ENCODE measurements at regions not wholly inside any gene's neighbourhood (a gene's known extent, or its start where the extent isn't known, plus 50 kb on each side); places are given as distances from the start of the nearest gene placed in this dataset.
"Not testable (repeated sequence)": the region's sequence is repeated elsewhere in the genome, so short reads cannot be mapped to it uniquely, and the experiment has no call there.

GRCh38 chr2:8509621-8510020 lies 172.2 kb upstream of the ID2 start:
- ChIA-PET POLR2A (ENCODE audit: low non-redundant PET) (no interaction called here), CTCF (no interaction called here)
- H3K27ac ChIP-seq (ENCODE audit: low read depth, low read length, poor library complexity, severe bottlenecking): no peak overlapping the region
- no peaks in the 10 kb centered on the region for H3K4me1 ChIP-seq (ENCODE audit: insufficient read depth, low read length, poor library complexity, severe bottlenecking)
- no peaks in the 10 kb centered on the region for H3K27me3 ChIP-seq (replicated peaks; ENCODE audit: insufficient read depth, low read depth, low read length, poor library complexity)
- no peak for DNase-seq (ENCODE audit: low spot score)
- H3K36me3 ChIP-seq (ENCODE audit: insufficient read depth, low read length, poor library complexity, severe bottlenecking): no peaks in the 10 kb centered on the region
- TF ChIP-seq CTCF (conservative IDR thresholded peaks at IDR 0.05; ENCODE audit: low read depth, low read length): no peak
- no peak for TF ChIP-seq EZH2 (IDR thresholded peaks at IDR 0.05; ENCODE audit: borderline replicate concordance, low read depth, low read length, poor library complexity, severe bottlenecking)
- intact Hi-C loops (cut with micrococcal nuclease; ENCODE audit: unreplicated experiment): no loop called here
- no peak overlapping the region for H3K4me3 ChIP-seq (ENCODE audit: low read depth, low read length, poor library complexity, severe bottlenecking)
- H3K9me3 ChIP-seq (ENCODE audit: low read depth, low read length, poor library complexity, severe bottlenecking): no peaks in the 10 kb centered on the region
- BruUV-seq (replicated peaks): no TSS peak

- H3K36me3 ChIP-seq (ENCODE audit: insufficient read depth, low read length, poor library complexity, severe bottlenecking); H3K9me3 ChIP-seq (ENCODE audit: low read depth, low read length, poor library complexity, severe bottlenecking); CTCF ChIA-PET; H3K27me3 ChIP-seq (replicated peaks; ENCODE audit: insufficient read depth, low read depth, low read length, poor library complexity); H3K4me1 ChIP-seq (ENCODE audit: insufficient read depth, low read length, poor library complexity, severe bottlenecking); BruUV-seq (replicated peaks); H3K4me3 ChIP-seq (ENCODE audit: low read depth, low read length, poor library complexity, severe bottlenecking); H3K27ac ChIP-seq (ENCODE audit: low read depth, low read length, poor library complexity, severe bottlenecking); intact Hi-C loops (cut with micrococcal nuclease; ENCODE audit: unreplicated experiment); POLR2A ChIA-PET (ENCODE audit: low non-redundant PET); DNase-seq (ENCODE audit: low spot score): not testable (repeated sequence)
Observed at GRCh38 chr2:8510055-8510454, 171.8 kb upstream of the ID2 start.

- CTCF ChIA-PET: no interaction called here
- no TSS peak for BruUV-seq (replicated peaks)
- Histone ChIP-seq H3K36me3 (ENCODE audit: insufficient read depth, low read length, poor library complexity, severe bottlenecking) (no peaks in the 10 kb centered on the region), H3K4me1 (ENCODE audit: insufficient read depth, low read length, poor library complexity, severe bottlenecking) (no peaks in the 10 kb centered on the region), H3K9me3 (ENCODE audit: low read depth, low read length, poor library complexity, severe bottlenecking) (no peaks in the 10 kb centered on the region), H3K27me3 (replicated peaks; ENCODE audit: insufficient read depth, low read depth, low read length, poor library complexity) (no peaks in the 10 kb centered on the region), H3K27ac (ENCODE audit: low read depth, low read length, poor library complexity, severe bottlenecking) (no peak overlapping the region), H3K4me3 (ENCODE audit: low read depth, low read length, poor library complexity, severe bottlenecking) (no peak overlapping the region)
- intact Hi-C loops (cut with micrococcal nuclease; ENCODE audit: unreplicated experiment): no loop called here
- no peak for DNase-seq (ENCODE audit: low spot score)
- no peak for TF ChIP-seq EZH2 (IDR thresholded peaks at IDR 0.05; ENCODE audit: borderline replicate concordance, low read depth, low read length, poor library complexity, severe bottlenecking)
- TF ChIP-seq CTCF (conservative IDR thresholded peaks at IDR 0.05; ENCODE audit: low read depth, low read length): no peak
- POLR2A ChIA-PET (ENCODE audit: low non-redundant PET): no interaction called here
Observed at GRCh38 chr2:8510519-8510918, 171.3 kb upstream of the ID2 start.

GRCh38 chr2:8511868-8512612 lies 169.8 kb upstream of the ID2 start:
- Histone ChIP-seq H3K9me3 (ENCODE audit: low read depth, low read length, poor library complexity, severe bottlenecking) (no peaks in the 10 kb centered on the region), H3K4me3 (ENCODE audit: low read depth, low read length, poor library complexity, severe bottlenecking) (no peak overlapping the region), H3K27me3 (replicated peaks; ENCODE audit: insufficient read depth, low read depth, low read length, poor library complexity) (no peaks in the 10 kb centered on the region), H3K36me3 (ENCODE audit: insufficient read depth, low read length, poor library complexity, severe bottlenecking) (no peaks in the 10 kb centered on the region), H3K27ac (ENCODE audit: low read depth, low read length, poor library complexity, severe bottlenecking) (no peak overlapping the region), H3K4me1 (ENCODE audit: insufficient read depth, low read length, poor library complexity, severe bottlenecking) (no peaks in the 10 kb centered on the region)
- no TSS peak for BruUV-seq (replicated peaks)
- DNase-seq (ENCODE audit: low spot score): no peak
- TF ChIP-seq EZH2 (IDR thresholded peaks at IDR 0.05; ENCODE audit: borderline replicate concordance, low read depth, low read length, poor library complexity, severe bottlenecking): no peak
- no peak for TF ChIP-seq CTCF (conservative IDR thresholded peaks at IDR 0.05; ENCODE audit: low read depth, low read length)
- intact Hi-C loops (cut with micrococcal nuclease; ENCODE audit: unreplicated experiment): no loop called here
- ChIA-PET CTCF (no interaction called here), POLR2A (ENCODE audit: low non-redundant PET) (no interaction called here)
